ENCODE measurements at regions not wholly inside any gene's neighbourhood (a gene's known extent, or its start where the extent isn't known, plus 50 kb on each side); places are given as distances from the start of the nearest gene placed in this dataset.

- no peak for DNase-seq
Measured at GRCh38 chr7:10036693-10037092, 937.0 kb upstream of the PHF14 start.

GRCh38 chr7:10038351-10038750 is 935.3 kb upstream of the PHF14 start:
- DNase-seq, result no peak

- no peak for DNase-seq
Measured at GRCh38 chr7:10040674-10041073, 933.0 kb upstream of the PHF14 start.

GRCh38 chr7:10070899-10071298 is 902.8 kb upstream of the PHF14 start:
- DNase-seq, result no peak

- DNase-seq, result no peak
Measured at GRCh38 chr7:10075866-10076265, 897.8 kb upstream of the PHF14 start.

GRCh38 chr7:10076660-10077300 is 896.9 kb upstream of the PHF14 start:
- no peak for DNase-seq

- no peak for DNase-seq
Measured at GRCh38 chr7:10079572-10079971, 894.1 kb upstream of the PHF14 start.

DNA sequence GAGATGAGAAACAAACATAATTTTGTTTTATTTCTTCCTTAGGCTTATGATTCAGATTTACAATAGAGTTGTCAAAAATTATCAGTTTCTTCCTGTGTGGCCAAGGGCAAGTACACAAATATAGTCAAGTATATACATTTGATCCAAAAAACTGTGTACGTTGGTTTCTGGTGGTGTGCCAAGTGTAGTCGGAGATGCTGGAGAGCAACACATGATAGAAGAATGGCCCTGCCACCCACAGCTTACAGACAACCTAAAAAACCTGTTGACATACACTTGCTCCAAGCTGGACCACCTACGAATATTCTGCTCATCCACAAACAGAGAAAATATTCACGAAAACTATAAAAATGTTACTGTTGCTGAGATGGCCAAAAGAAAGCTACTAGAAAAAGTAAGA is 890.8 kb upstream of the PHF14 start:
- no peak for DNase-seq

GRCh38 chr7:10083766-10084165 is 889.9 kb upstream of the PHF14 start:
- no peak for DNase-seq

DNA sequence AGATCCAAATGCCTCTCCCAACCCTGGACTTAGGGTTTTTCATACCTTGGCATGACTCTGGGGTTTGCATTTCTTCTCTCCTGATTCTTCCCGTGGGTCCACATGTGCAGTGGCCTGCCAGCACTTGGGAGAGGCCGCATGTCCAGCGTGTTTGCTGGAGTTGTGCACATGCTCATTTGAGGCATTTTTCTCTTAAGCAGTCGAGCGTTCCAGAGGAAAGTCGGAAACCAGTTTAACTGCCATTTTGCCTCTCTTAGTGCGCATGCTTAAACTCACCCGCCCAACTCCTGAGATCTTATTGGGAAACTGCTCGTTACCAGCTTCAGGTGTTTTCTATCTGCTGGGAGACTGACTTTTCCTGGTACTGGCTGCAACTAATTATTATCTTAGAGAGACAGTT is 888.4 kb upstream of the PHF14 start:
- no peak for DNase-seq

DNA sequence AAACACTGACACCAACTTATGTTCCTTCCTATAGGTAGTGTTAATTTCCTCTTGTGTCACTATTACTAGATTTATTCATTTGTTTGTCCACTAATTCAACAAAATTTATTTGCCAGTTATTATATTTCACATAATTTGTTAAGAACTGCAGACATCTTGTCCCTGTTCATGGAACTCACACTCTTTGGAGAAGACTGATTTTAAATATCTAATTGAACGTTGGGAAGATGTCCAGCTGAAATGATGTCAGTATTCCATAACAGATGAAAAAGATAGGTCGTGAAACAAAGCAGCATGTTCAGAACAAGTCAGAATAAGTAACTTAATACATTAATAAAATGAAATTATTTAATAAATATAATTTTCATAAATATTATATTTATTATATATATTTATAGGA is 873.1 kb upstream of the PHF14 start:
- no peak for DNase-seq

- no peak for DNase-seq
Measured at GRCh38 chr7:10101351-10101750, 872.3 kb upstream of the PHF14 start.

DNA sequence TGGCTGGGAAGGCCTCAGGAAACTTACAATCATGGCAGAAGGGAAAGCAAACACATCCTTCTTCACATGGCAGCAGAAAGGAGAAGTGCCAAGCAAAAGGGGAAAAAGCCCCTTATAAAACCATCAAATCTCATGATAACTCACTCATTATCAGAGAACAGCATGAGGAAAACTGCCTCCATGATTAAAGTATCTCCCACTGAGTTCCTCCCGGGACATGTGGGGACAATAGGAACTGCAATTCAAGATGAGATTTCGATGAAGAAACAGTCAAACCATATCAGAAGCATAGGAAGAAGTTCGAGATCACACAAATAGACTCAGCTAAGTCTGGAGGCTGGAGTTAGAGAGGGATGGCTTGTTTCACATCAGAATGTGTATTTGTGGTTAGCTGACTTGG is 869.4 kb upstream of the PHF14 start:
- DNase-seq, result no peak

GRCh38 chr7:10106609-10107008 is 867.1 kb upstream of the PHF14 start:
- no peak for DNase-seq

DNA sequence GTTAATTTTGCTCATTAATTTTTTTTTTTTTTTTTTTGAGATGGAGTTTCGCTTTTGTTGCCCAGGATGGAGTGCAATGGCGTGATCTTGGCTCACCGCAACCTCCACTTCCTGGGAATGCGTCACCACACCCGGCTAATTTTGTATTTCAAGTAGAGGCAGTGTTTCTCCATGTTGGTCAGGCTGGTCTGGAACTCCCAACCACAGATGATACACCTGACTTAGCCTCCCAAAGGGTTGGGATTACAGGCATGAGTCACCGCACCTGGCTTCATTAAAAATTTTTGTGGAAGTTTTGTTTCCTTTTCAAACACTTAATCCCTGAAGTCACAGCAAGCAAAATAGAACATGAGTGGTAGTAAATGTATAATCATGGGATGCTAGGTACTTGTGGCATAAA is 857.2 kb upstream of the PHF14 start:
- no peak for DNase-seq

DNA sequence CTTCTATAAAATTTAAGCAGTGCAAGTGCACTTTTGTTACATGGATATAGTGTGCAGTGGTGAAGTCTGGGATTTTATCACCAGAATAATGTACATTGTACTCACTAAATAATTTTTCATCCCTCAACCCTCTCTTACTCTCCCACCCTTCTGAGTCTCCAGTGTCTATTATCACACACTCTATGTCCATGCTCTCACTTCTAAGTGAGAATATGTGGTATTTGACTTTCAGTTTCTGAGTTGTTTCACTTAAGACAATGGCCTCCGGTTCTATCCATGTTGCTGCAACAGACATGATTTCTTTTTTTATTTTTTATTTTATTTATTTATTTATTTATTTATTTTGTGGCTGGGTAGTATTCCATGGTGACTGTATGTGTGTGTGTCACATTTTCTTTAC is 855.9 kb upstream of the PHF14 start:
- DNase-seq, result no peak

DNA sequence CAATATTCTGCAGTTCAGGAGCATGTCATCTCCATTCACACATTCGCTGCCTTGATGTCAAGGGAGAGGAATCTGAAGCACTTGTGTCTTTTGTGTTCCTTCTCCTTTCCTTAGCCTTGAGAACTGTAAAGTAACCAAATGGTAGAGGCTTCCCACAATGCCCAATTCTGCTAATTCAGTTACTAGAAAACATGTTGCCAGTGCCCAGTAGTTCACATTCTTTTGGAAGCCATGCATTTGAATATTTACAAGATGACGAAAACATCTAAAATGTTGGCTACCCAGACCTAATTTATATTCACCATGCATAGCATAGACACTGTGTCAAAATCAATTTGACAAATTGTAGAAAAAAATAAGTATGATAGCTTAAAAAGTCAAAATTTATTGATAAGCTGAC is 852.7 kb upstream of the PHF14 start:
- no peak for DNase-seq

- DNase-seq, result no peak
Measured at GRCh38 chr7:10121631-10122030, 852.0 kb upstream of the PHF14 start.

DNA sequence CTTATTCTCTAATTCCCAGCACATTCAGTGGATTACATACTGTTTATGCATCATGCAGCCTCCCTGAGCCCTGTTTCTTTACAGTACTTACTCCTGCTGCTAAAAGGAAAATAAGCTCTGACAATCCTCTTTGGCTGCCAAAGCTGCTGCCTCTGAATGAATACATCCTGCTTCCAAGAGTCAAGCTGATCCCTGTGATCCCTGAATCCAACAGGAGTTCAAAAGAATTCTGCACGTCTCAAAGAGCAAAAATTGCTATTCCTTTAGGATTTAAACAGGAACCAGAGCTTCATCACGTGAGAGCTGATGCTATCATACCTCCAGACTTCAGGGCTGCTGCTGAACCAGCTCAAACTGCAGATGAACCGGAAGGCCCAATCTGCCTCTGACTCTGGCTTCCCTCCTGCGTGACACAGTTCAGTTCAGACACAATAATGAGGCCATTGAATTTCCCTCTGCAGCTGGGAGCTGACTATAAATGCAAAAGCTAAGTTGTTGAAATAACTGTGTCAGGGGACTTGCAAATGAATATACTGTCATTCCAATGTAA is 851.0 kb upstream of the PHF14 start:
- no peak for DNase-seq

DNA sequence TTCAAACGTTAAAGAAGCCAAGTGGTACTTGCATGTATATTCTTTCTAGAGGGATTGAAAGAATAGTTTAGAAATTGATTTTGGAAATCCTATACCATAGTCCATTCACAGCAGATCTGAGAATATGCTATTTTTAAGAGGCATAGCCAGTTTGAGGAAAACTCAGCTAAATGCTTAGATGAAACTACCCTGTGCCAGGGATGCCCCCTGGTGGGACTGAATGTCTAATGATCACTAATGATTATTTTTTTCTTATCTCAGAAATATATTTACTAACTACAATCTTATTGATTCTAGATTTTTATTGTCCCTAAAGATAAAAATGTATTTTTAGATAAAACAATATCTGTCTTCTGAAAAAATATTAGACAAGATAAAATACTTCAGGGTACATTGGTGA is 844.9 kb upstream of the PHF14 start:
- DNase-seq, result no peak

GRCh38 chr7:10138087-10138854 is 835.4 kb upstream of the PHF14 start:
- no peak for DNase-seq

- no peak for DNase-seq
Measured at GRCh38 chr7:10146271-10146670, 827.4 kb upstream of the PHF14 start.

GRCh38 chr7:10156972-10157371 is 816.7 kb upstream of the PHF14 start:
- DNase-seq, result no peak

DNA sequence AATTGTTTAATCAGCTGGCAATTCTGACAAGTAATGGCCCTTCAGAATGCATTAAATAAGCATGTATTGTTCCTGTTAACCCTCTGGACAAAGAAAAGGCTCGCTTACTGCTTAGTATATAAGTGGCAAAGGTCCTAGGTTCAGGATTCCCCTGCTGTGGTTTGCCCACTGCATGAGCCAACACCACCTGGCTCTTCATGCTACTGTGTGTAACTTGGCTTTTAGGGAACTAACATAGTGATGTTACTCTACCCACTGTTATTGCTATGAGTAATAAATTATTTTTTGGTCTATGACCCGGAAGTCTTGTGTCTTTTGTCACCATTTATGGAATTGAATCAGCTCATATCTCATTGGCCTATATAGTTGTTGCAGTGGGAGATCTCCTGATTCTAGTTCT is 791.7 kb upstream of the PHF14 start:
- no peak for DNase-seq

DNA sequence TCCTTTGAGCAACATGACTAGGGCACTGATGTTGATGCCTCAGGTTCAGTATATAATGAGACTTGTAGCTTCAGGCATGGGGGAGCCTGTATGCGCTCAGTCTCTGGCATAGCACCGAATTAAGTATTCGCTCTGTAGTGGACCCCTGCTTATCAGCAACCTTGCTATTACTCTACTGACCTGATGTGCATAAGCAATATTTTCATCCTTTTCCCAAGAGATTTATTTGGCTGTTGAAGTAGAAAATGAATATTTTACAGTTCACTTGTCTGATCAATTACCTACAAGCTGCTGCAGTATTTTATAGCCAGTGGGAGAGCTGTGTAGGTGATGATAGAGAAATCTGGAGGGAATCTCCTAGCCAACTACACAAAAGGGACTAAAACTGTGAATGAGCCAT is 781.6 kb upstream of the PHF14 start:
- DNase-seq, result no peak
